Thyroid gland (tissue), 4 donors: ENCODE measurements at regions not wholly inside any gene's neighbourhood (a gene's known extent, or its start where the extent isn't known, plus 50 kb on each side); places are given as distances from the start of the nearest gene placed in this dataset.

Source experiments
- DNase-seq, 2 donors: peaks; one replicate each; pipeline ENCODE4 v3.0.0-alpha.2; 2019
- H3K27ac ChIP-seq, 3 donors: fragments of 200-600 bp; sonication (generic); 1 replicate in 2 of 3; 2 replicates in 1 of 3; pipeline ENCODE4 v1.5.1; 2016 to 2019; ENCODE audit warnings: mild to moderate bottlenecking in 1 of 3, moderate library complexity in 1 of 3
- H3K27me3 ChIP-seq: fragments of 200-600 bp; sonication (generic); one replicate; pipeline ENCODE4 v1.5.1; 2019
- H3K36me3 ChIP-seq, 2 donors: fragments of 200-600 bp; sonication (generic); one replicate each; pipeline ENCODE4 v1.5.1; 2016 to 2019
- H3K4me1 ChIP-seq, 2 donors: fragments of 200-600 bp; sonication (generic); one replicate each; pipeline ENCODE4 v1.5.1; 2017 to 2019
- H3K4me3 ChIP-seq, 3 donors: fragments of 200-600 bp; sonication (generic); replicated peaks in 1 of 3; 1 replicate in 2 of 3; 2 replicates in 1 of 3; pipeline ENCODE4 v1.5.1; 2016; ENCODE audit warnings: mild to moderate bottlenecking in 1 of 3
- H3K9me3 ChIP-seq: fragments of 200-600 bp; sonication (generic); one replicate; pipeline ENCODE4 v1.5.1; 2017
- POLR2A ChIP-seq, 2 donors: fragments of 450-650 bp; IDR thresholded peaks; one replicate each; pipeline ENCODE4 v1.6.1; 2017; ENCODE audit warnings: antibody characterized with exemption in 2 of 2, mild to moderate bottlenecking in 2 of 2, moderate library complexity in 1 of 2
- WGBS, 2 donors: methylation state at CpG; one replicate each; pipeline ENCODE4 v1.1.5; 2017; 5-methylcytosine and 5-hydroxymethylcytosine counted together
- intact Hi-C: fragments of 100-400 bp; cut with DNase I; formaldehyde crosslinking; loops from one replicate; pipeline ENCODE4 v1.15.1; 2023
- TF ChIP-seq, protein P1 (sequence below), 6 experiments: fragments of 200-600 bp in 3 of 6; fragments of 450-650 bp in 3 of 6; sonication (generic) in 3 of 6; IDR thresholded peaks; one replicate each; pipeline ENCODE4 v1.5.1; 2016 to 2019; ENCODE audit warnings: antibody characterized with exemption in 6 of 6, mild to moderate bottlenecking in 2 of 6, inconsistent platforms in 1 of 6, moderate library complexity in 1 of 6

DNA sequence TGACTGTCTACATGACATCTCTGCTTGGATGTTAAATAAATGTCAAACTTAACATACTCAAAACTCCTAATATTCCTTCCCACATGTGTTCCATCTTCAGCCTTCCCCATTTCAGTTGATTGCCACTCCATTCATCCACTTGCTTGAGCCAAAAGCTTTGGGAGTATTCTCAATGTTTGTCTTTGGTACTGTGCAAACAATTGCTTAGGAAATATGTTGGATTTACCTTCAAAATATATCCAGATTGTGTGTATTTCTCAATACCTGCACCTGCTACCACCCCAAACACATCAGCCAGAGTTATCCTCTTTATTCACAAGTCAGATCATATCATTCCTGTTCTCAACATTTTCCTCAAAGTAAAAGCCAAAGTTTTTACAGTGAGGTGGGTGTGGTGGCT is 350.3 kb upstream of the FAM98A start:
- TF ChIP-seq, protein P1, sequence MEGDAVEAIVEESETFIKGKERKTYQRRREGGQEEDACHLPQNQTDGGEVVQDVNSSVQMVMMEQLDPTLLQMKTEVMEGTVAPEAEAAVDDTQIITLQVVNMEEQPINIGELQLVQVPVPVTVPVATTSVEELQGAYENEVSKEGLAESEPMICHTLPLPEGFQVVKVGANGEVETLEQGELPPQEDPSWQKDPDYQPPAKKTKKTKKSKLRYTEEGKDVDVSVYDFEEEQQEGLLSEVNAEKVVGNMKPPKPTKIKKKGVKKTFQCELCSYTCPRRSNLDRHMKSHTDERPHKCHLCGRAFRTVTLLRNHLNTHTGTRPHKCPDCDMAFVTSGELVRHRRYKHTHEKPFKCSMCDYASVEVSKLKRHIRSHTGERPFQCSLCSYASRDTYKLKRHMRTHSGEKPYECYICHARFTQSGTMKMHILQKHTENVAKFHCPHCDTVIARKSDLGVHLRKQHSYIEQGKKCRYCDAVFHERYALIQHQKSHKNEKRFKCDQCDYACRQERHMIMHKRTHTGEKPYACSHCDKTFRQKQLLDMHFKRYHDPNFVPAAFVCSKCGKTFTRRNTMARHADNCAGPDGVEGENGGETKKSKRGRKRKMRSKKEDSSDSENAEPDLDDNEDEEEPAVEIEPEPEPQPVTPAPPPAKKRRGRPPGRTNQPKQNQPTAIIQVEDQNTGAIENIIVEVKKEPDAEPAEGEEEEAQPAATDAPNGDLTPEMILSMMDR (IDR thresholded peaks at IDR 0.05), result no peak
- no peak for TF ChIP-seq POLR2A (IDR thresholded peaks at IDR 0.05)
- no peak for DNase-seq
- Histone ChIP-seq H3K27ac (no peak overlapping the region), H3K27me3 (no peaks in the 10 kb centered on the region), H3K4me1 (no peaks in the 10 kb centered on the region), H3K4me3 (no peak overlapping the region), H3K36me3 (no peaks in the 10 kb centered on the region), H3K9me3 (no peaks in the 10 kb centered on the region)
- intact Hi-C loops, result no loop called here

DNA sequence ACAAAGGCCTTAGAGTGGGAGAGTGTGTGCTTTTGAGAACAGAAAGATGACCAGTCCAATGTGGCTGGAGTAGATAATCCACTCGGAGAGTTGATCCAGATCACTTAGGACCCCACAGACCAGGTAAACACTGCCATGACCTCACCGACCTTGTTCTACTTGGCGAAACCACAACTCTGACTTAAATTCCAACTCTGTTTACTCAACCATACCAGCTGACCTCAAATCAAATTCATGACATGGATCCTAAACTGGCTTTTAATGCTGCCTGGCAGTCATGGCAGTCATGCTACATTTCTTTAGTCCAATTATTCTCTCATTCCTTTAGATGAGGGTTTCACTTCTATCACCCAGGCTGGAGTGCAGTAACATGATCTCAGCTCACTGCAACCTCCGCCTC is 347.1 kb upstream of the FAM98A start:
- Histone ChIP-seq H3K9me3 (no peaks in the 10 kb centered on the region), H3K36me3 (no peaks in the 10 kb centered on the region), H3K27me3 (no peaks in the 10 kb centered on the region), H3K4me3 (no peak overlapping the region), H3K4me1 (no peaks in the 10 kb centered on the region), H3K27ac (no peak overlapping the region)
- WGBS, 2 donors, result 75 to 84% methylated on average over 4 of the region's 4 CpGs
- no peak for TF ChIP-seq POLR2A (IDR thresholded peaks at IDR 0.05)
- TF ChIP-seq, protein P1 (IDR thresholded peaks at IDR 0.05), result no peak
- DNase-seq, result no peak
- intact Hi-C loops, result no loop called here

DNA sequence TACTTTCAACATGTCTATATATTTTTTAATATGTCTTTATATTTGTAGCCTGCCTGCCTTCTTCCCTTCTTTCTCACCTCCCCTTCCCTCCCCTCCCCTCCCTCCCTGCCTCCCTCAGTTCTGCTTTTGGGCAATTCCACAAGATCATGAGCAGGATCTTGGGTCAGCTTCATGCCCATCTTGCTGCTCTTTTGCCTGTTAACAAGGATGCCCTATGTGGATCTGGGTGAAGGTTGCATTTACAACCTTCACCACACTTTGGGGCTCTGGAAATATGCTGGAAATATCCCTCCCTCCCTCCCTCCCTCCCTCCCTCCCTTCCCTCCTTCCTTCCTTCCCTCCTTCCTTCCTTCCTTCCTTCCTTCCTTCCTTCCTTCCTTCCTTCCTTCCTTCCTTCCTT is 334.1 kb upstream of the FAM98A start:
- H3K4me3 ChIP-seq, result no peak overlapping the region
- no peaks in the 10 kb centered on the region for H3K36me3 ChIP-seq
- intact Hi-C loops, result no loop called here

DNA sequence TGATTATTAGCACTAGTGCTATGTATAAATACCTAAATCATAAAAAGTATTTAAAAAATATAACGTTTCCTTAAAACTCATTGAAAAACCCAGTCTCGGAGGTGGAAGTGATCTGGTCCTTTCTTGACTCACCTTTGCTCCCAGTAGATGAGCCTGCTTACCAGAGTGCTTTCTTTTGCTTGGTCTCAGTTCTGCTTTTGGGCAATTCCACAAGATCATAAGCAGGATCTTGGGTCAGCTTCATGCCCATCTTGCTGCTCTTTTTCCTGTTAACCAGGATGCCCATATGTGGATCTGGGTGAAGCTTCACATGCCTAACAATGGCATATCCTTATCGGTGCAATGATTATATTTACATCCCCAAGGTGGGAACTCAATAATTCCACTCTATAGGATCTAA is 332.1 kb upstream of the FAM98A start:
- TF ChIP-seq, protein P1 (IDR thresholded peaks at IDR 0.05), result no peak
- no peak for TF ChIP-seq POLR2A (IDR thresholded peaks at IDR 0.05)
- WGBS, 2 donors, result 91 to 95% methylated on average over 3 of the region's 3 CpGs

More for the DNA sequence above, 334.1 kb upstream of the FAM98A start:
- Histone ChIP-seq H3K9me3 (no peaks in the 10 kb centered on the region), H3K27me3 (no peaks in the 10 kb centered on the region), H3K27ac (no peak overlapping the region), H3K4me1 (no peaks in the 10 kb centered on the region)
- DNase-seq, result no peak
- TF ChIP-seq POLR2A (IDR thresholded peaks at IDR 0.05), result no peak
- TF ChIP-seq, protein P1 (IDR thresholded peaks at IDR 0.05), result no peak

DNA sequence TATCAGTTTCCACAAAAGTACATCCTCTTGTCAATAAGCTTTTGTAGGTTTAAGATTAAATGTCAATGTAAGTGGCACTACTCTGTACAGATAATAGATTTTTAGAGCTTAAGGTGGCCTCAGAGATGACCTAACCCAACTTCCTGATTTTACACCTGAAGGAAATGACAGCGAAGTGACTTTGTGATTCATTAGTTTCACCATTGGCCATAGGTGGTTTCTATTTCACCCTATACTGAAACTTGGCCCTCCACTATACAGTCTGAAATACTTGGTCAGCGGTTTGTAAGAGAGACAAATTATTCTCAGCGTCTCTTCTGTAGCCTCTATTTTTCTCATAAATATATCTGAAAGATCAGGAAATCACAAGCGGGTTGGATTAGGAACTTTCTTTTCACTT is 330.4 kb upstream of the FAM98A start:
- WGBS, 2 donors, result 93% methylated on average over 4 of the region's 4 CpGs
- H3K4me1 ChIP-seq, result no peaks in the 10 kb centered on the region

More for the DNA sequence above, 332.1 kb upstream of the FAM98A start:
- Histone ChIP-seq H3K27ac (no peak overlapping the region), H3K27me3 (no peaks in the 10 kb centered on the region), H3K9me3 (no peaks in the 10 kb centered on the region), H3K4me1 (no peaks in the 10 kb centered on the region), H3K4me3 (no peak overlapping the region), H3K36me3 (no peaks in the 10 kb centered on the region)
- intact Hi-C loops, result no loop called here
- DNase-seq, result no peak

More for the DNA sequence above, 330.4 kb upstream of the FAM98A start:
- no peaks in the 10 kb centered on the region for H3K9me3 ChIP-seq
- H3K4me3 ChIP-seq, result no peak overlapping the region
- no peak overlapping the region for H3K27ac ChIP-seq
- intact Hi-C loops, result no loop called here
- H3K27me3 ChIP-seq, result no peaks in the 10 kb centered on the region
- no peak for DNase-seq
- TF ChIP-seq POLR2A (IDR thresholded peaks at IDR 0.05), result no peak
- TF ChIP-seq, protein P1 (IDR thresholded peaks at IDR 0.05), result no peak
- H3K36me3 ChIP-seq, result no peaks in the 10 kb centered on the region
